Natural killer cell (primary cell): ENCODE measurements at regions not wholly inside any gene's neighbourhood (a gene's known extent, or its start where the extent isn't known, plus 50 kb on each side); places are given as distances from the start of the nearest gene placed in this dataset.

ENCODE experiments used
- ATAC-seq, 3 donors: fragments of 150-1000 bp in 2 of 3; fragments of 200-7000 bp in 1 of 3; cut with Tn5 transposase; 1 replicate in 1 of 3; 2 replicates in 2 of 3; pipeline ENCODE4 v1.10.0; 2021; ENCODE audit warnings: mild to moderate bottlenecking in 2 of 3, moderate library complexity in 2 of 3
- DNase-seq, 2 donors: peaks; one replicate each; pipeline versions ENCODE4 v3.0.0 to v3.0.0-alpha.2; 2013 to 2021; ENCODE audit warnings: mixed read lengths in 1 of 2
- H3K27ac ChIP-seq: one replicate; pipeline ENCODE4 v1.5.1; 2013; ENCODE audit warnings: mild to moderate bottlenecking, low read length
- H3K27me3 ChIP-seq: one replicate; pipeline ENCODE4 v1.6.1; 2013; ENCODE audit warnings: low read length; ENCODE audit not compliant: control insufficient read depth, insufficient read depth
- H3K36me3 ChIP-seq: one replicate; pipeline ENCODE4 v1.6.1; 2013; ENCODE audit warnings: low read length; ENCODE audit not compliant: control insufficient read depth, insufficient read depth
- H3K4me1 ChIP-seq: one replicate; pipeline ENCODE4 v1.6.1; 2013; ENCODE audit warnings: low read length; ENCODE audit not compliant: control insufficient read depth, insufficient read depth
- H3K4me3 ChIP-seq: one replicate; pipeline ENCODE4 v1.5.1; 2013; ENCODE audit warnings: low read length
- H3K9me3 ChIP-seq: one replicate; pipeline ENCODE4 v1.6.1; 2013; ENCODE audit warnings: low read length; ENCODE audit not compliant: control insufficient read depth, insufficient read depth
- H3K27ac Mint-ChIP-seq, 2 donors: one replicate each; pipeline ENCODE4 v1.8.0; 2022; ENCODE audit warnings: mild to moderate bottlenecking in 2 of 2, mixed read lengths in 2 of 2, moderate library complexity in 1 of 2
- H3K27me3 Mint-ChIP-seq, 2 donors: one replicate each; pipeline ENCODE4 v1.8.0; 2022; ENCODE audit warnings: low read depth in 2 of 2, mixed read lengths in 2 of 2
- H3K36me3 Mint-ChIP-seq: one replicate; pipeline ENCODE4 v1.8.0; 2022; ENCODE audit warnings: mixed read lengths
- H3K4me1 Mint-ChIP-seq, 2 donors: one replicate each; pipeline ENCODE4 v1.8.0; 2022; ENCODE audit warnings: mixed read lengths in 2 of 2
- H3K4me3 Mint-ChIP-seq: one replicate; pipeline ENCODE4 v1.8.0; 2022; ENCODE audit warnings: mild to moderate bottlenecking, moderate library complexity, mixed read lengths
- H3K9me3 Mint-ChIP-seq, 2 donors: one replicate each; pipeline ENCODE4 v1.8.0; 2022; ENCODE audit warnings: mixed read lengths in 2 of 2
- WGBS: methylation state at CpG from one replicate; pipeline ENCODE4 v1.1.7; 2013; ENCODE audit warnings: missing lambda C conversion rate; ENCODE audit not compliant: insufficient coverage; 5-methylcytosine and 5-hydroxymethylcytosine counted together
- intact Hi-C: fragments of 100-400 bp; cut with micrococcal nuclease; formaldehyde crosslinking; loops from one replicate; pipeline ENCODE4 v1.14.2; 2022
- TF ChIP-seq, protein P1 (sequence below): fragments of 200-600 bp; IDR thresholded peaks from one replicate; pipeline ENCODE4 v1.8.0; 2022; ENCODE audit warnings: antibody characterized with exemption

DNA sequence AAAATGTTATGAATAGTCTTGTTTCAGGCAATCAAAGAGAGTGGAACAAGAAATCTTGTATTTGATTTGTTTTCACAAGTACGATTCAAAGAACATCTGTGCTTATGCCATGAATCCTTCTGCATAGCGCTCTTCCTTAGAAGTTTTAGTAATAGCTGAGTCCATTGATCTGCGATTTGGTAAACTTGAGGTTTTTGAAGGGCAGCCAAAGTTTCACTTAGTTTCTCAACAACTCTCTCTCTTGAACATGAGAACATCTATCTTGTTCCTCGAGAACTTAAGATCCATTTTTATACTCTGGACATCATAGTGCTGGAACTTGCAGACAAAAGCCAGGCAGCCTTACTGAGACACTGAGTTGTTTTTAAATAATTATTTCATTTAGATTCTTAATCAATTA is 96.2 kb upstream of the USP15 start:
- Mint-ChIP-seq H3K27ac (no peak overlapping the region), H3K4me3 (no peak overlapping the region)
- 90% methylated on average over 4 of the region's 4 CpGs for WGBS

DNA sequence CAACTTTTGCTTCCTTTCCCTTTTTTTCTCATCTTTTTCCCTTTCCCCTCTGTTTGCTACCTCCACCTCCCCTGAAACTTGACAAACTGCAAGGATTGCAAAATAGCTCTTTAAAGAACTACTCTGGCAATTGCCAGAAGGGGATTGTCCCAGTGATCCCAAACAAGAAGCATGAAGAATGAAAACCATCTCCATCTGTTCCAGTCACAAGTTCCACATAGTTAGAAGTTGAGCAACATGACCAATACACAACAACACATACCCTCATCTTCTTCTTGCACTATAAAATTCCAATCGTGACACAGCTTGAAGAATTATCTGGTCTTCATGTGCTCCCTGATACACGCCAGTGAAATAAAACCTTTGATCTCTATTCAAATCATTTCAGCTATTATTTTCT is 93.7 kb upstream of the USP15 start:
- Mint-ChIP-seq H3K36me3 (no peaks in the 10 kb centered on the region), H3K4me3 (no peak overlapping the region), H3K27me3 (peaks cover 0 to 2% of the 10 kb centered on the region in 2 donors), H3K4me1 (no peaks in the 10 kb centered on the region), H3K27ac (no peak overlapping the region), H3K9me3 (no peaks in the 10 kb centered on the region)
- intact Hi-C loops, result no loop called here
- Histone ChIP-seq H3K27ac (no peak overlapping the region), H3K4me1 (no peaks in the 10 kb centered on the region), H3K36me3 (no peaks in the 10 kb centered on the region), H3K27me3 (no peaks in the 10 kb centered on the region), H3K4me3 (no peak overlapping the region), H3K9me3 (no peaks in the 10 kb centered on the region)
- no peak for DNase-seq
- no peak for ATAC-seq
- 88% methylated on average over 2 of the region's 2 CpGs for WGBS
- TF ChIP-seq, protein P1, sequence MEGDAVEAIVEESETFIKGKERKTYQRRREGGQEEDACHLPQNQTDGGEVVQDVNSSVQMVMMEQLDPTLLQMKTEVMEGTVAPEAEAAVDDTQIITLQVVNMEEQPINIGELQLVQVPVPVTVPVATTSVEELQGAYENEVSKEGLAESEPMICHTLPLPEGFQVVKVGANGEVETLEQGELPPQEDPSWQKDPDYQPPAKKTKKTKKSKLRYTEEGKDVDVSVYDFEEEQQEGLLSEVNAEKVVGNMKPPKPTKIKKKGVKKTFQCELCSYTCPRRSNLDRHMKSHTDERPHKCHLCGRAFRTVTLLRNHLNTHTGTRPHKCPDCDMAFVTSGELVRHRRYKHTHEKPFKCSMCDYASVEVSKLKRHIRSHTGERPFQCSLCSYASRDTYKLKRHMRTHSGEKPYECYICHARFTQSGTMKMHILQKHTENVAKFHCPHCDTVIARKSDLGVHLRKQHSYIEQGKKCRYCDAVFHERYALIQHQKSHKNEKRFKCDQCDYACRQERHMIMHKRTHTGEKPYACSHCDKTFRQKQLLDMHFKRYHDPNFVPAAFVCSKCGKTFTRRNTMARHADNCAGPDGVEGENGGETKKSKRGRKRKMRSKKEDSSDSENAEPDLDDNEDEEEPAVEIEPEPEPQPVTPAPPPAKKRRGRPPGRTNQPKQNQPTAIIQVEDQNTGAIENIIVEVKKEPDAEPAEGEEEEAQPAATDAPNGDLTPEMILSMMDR, result no peak

More for the DNA sequence above, 96.2 kb upstream of the USP15 start:
- Mint-ChIP-seq H3K36me3 (no peaks in the 10 kb centered on the region), H3K4me1 (no peaks in the 10 kb centered on the region), H3K27me3 (peaks cover 0 to 2% of the 10 kb centered on the region in 2 donors), H3K9me3 (no peaks in the 10 kb centered on the region)
- no peak overlapping the region for H3K27ac ChIP-seq
- no peaks in the 10 kb centered on the region for H3K4me1 ChIP-seq
- DNase-seq, result no peak
- TF ChIP-seq, protein P1, result no peak
- no peaks in the 10 kb centered on the region for H3K36me3 ChIP-seq
- intact Hi-C loops, result no loop called here
- H3K4me3 ChIP-seq, result no peak overlapping the region
- ATAC-seq, result no peak
- no peaks in the 10 kb centered on the region for H3K9me3 ChIP-seq
- no peaks in the 10 kb centered on the region for H3K27me3 ChIP-seq

DNA sequence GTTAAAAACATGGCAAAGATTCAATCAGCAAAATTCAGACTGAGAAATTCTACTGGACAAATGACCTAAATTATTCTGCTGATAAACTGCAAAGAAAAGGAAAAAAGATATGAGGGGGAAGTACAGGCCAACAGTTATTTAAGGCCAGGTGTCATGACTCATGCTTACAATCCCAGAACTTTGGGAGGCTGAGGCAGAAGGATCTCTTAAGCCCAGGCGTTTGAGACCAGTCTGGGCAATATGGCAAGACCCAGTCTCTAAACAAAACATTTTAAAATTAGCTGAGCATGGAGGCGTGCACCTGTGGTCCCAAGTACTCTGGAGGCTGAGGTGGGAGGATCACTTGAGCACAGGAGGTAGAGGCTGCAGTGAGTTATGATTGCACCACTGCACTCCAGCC is 91.8 kb upstream of the USP15 start:
- intact Hi-C loops, result no loop called here
- TF ChIP-seq, protein P1, result no peak
- Histone ChIP-seq H3K4me1 (no peaks in the 10 kb centered on the region), H3K36me3 (no peaks in the 10 kb centered on the region), H3K9me3 (no peaks in the 10 kb centered on the region), H3K4me3 (no peak overlapping the region), H3K27me3 (no peaks in the 10 kb centered on the region), H3K27ac (no peak overlapping the region)
- Mint-ChIP-seq H3K27me3 (peaks cover 0 to 2% of the 10 kb centered on the region in 2 donors), H3K4me3 (no peak overlapping the region), H3K36me3 (no peaks in the 10 kb centered on the region), H3K4me1 (no peaks in the 10 kb centered on the region), H3K27ac (no peak overlapping the region), H3K9me3 (no peaks in the 10 kb centered on the region)
- DNase-seq (no peak), ATAC-seq (no peak)
- 92% methylated on average over 1 of the region's 2 CpGs for WGBS

DNA sequence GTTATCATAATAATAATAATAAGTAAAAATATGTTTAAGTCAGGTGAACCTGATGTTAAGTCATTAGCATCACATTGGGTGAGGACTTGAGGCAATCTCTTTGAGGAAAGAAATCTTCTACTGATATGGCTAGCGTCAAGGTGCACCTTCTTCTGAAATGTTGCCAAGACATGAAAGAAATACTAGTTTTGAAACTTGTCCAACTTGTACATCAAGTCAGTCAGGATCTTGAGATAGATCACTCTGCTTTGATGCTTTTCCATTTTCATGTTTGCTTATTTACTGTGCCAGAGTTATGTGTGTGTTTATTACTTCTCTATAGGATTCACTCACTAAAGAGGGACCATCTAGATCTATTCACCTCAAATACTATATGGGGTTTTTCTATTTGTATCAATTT is 90.0 kb upstream of the USP15 start:
- H3K9me3 Mint-ChIP-seq, result no peaks in the 10 kb centered on the region
- H3K27ac Mint-ChIP-seq, result no peak overlapping the region
- DNase-seq (no peak), ATAC-seq (no peak)
- intact Hi-C loops, result no loop called here
- H3K4me1 Mint-ChIP-seq, result no peaks in the 10 kb centered on the region
- no peaks in the 10 kb centered on the region for H3K9me3 ChIP-seq
- TF ChIP-seq, protein P1, result no peak
- no peak overlapping the region for H3K4me3 Mint-ChIP-seq
- H3K36me3 ChIP-seq, result no peaks in the 10 kb centered on the region
- H3K4me1 ChIP-seq, result no peaks in the 10 kb centered on the region
- no peak overlapping the region for H3K4me3 ChIP-seq
- H3K27me3 Mint-ChIP-seq, result peaks cover 0 to 2% of the 10 kb centered on the region in 2 donors
- 96% methylated on average over 1 of the region's 1 CpG for WGBS
- H3K27me3 ChIP-seq, result no peaks in the 10 kb centered on the region
- H3K36me3 Mint-ChIP-seq, result no peaks in the 10 kb centered on the region
- no peak overlapping the region for H3K27ac ChIP-seq
